ENCODE measurements at regions not wholly inside any gene's neighbourhood (a gene's known extent, or its start where the extent isn't known, plus 50 kb on each side); places are given as distances from the start of the nearest gene placed in this dataset.

DNA sequence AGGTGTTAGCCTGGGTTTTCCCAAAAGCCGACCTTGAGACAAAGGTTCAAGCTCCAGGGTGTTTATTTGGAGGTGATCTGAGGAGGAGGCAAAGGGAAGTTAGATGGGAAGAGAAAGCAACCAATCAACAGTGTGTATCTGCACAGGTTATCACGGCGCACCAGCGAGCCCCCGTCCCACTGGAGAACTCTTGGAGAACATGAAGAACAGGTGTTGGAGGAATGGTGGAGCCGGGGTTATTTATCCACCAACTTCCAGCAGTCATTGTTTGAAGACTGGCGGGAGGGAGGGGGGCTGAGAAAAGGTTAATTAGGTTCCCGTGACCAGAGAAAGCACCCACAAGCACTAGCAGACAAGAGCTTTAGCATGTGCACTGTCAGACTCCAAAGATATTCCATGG, 282.5 kb upstream of the FOXK1 start:
- peaks cover 24% of the 10 kb centered on the region for H3K9me3 Mint-ChIP-seq
- H3K27me3 Mint-ChIP-seq, result peaks cover 10% of the 10 kb centered on the region
- no peaks in the 10 kb centered on the region for H3K36me3 Mint-ChIP-seq
- DNase-seq, result no peak
- no peaks in the 10 kb centered on the region for H3K4me1 Mint-ChIP-seq (ENCODE audit: low read depth)
- no peak overlapping the region for H3K4me3 Mint-ChIP-seq
- CTCF ChIA-PET, result no interaction called here
- no peak overlapping the region for H3K27ac Mint-ChIP-seq
- POLR2A ChIA-PET, result no interaction called here
- intact Hi-C loops (cut with micrococcal nuclease), result no loop called here

GRCh38 chr7:4406288-4407058, 275.6 kb upstream of the FOXK1 start:
- no peak for DNase-seq
- CTCF ChIA-PET, result no interaction called here
- H3K4me3 Mint-ChIP-seq, result no peak overlapping the region
- H3K4me1 Mint-ChIP-seq (ENCODE audit: low read depth), result no peaks in the 10 kb centered on the region
- H3K27me3 Mint-ChIP-seq, result peaks cover 4% of the 10 kb centered on the region
- H3K27ac Mint-ChIP-seq, result no peak overlapping the region
- POLR2A ChIA-PET, result no interaction called here
- peaks cover 16% of the 10 kb centered on the region for H3K9me3 Mint-ChIP-seq
- no peaks in the 10 kb centered on the region for H3K36me3 Mint-ChIP-seq
- intact Hi-C loops (cut with micrococcal nuclease), result no loop called here

DNA sequence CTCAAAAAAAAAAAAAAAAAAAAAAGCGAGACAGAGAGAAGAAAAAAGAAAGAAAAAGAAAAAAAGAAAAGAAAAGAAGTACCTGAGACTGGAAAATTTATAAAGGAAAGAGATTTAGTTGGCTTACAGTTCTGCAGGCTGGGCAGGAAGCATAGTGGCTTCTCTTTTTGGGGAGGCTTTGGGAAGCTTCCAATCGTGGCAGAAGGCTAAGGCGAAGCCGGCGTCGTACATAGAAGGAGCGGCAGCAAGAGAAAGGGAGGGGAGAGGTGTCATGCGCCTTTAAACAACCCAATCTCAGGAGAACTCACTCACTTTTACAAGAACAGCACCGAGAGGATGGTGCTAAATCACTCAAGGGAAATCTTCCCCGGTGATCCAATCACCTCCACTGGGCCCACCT, 272.1 kb upstream of the FOXK1 start:
- CTCF ChIA-PET, result no interaction called here
- no peak overlapping the region for H3K4me3 Mint-ChIP-seq

DNA sequence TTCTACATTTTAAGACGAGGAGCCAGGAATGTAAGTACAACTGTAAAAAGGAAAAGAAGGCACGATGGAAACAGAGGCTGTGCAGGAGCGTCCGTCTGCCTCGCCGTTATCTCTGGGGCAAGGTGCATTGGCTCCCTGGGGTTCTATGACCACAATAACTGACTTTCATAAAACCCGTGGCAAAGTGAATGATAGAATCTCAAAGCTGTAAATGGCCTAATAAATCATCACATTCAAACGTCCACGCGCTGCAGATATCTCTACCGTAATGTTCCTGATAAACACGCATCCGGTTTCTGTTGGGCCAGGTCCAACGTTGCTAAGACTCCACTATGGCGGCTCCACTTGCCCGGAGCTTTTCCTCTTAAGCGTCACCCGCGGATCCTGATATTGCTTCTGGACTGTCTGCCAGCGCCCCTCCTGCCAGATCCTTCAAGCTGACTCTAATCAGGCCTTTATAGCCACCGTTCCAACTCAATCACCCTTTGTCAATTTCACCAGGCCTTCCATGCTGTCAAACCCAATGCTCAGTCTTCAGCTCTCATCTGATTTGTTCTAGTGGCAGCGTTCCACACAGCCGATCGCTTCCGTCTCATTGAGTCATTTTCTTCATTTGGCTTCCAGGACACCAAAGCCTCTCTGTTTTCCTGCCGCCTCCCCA, 265.6 kb upstream of the FOXK1 start:
- Mint-ChIP-seq H3K27me3 (no peaks in the 10 kb centered on the region), H3K36me3 (no peaks in the 10 kb centered on the region), H3K4me3 (no peak overlapping the region), H3K9me3 (peaks cover 24% of the 10 kb centered on the region), H3K27ac (no peak overlapping the region), H3K4me1 (ENCODE audit: low read depth) (peaks cover 1% of the 10 kb centered on the region)
- ChIA-PET POLR2A (no interaction called here), CTCF (no interaction called here)
- no peak for DNase-seq
- intact Hi-C loops (cut with micrococcal nuclease), result no loop called here

More for the DNA sequence above, 272.1 kb upstream of the FOXK1 start:
- no peaks in the 10 kb centered on the region for H3K36me3 Mint-ChIP-seq
- no peaks in the 10 kb centered on the region for H3K4me1 Mint-ChIP-seq (ENCODE audit: low read depth)
- peaks cover 1% of the 10 kb centered on the region for H3K27me3 Mint-ChIP-seq
- no peak for DNase-seq
- H3K9me3 Mint-ChIP-seq, result peaks cover 19% of the 10 kb centered on the region
- POLR2A ChIA-PET, result no interaction called here
- intact Hi-C loops (cut with micrococcal nuclease), result no loop called here
- no peak overlapping the region for H3K27ac Mint-ChIP-seq

GRCh38 chr7:4428526-4428925, 253.6 kb upstream of the FOXK1 start:
- Mint-ChIP-seq H3K27me3 (peaks cover 8% of the 10 kb centered on the region), H3K27ac (no peak overlapping the region), H3K4me1 (ENCODE audit: low read depth) (no peaks in the 10 kb centered on the region), H3K9me3 (peaks cover 10% of the 10 kb centered on the region), H3K36me3 (no peaks in the 10 kb centered on the region), H3K4me3 (no peak overlapping the region)
- DNase-seq, result no peak
- intact Hi-C loops (cut with micrococcal nuclease), result no loop called here
- ChIA-PET POLR2A (no interaction called here), CTCF (no interaction called here)

- no peaks in the 10 kb centered on the region for H3K36me3 Mint-ChIP-seq
- no peak overlapping the region for H3K27ac Mint-ChIP-seq
- no peak for DNase-seq
- no peak overlapping the region for H3K4me3 Mint-ChIP-seq
- CTCF ChIA-PET, result no interaction called here
- intact Hi-C loops (cut with micrococcal nuclease), result no loop called here
- peaks cover 10% of the 10 kb centered on the region for H3K27me3 Mint-ChIP-seq
- POLR2A ChIA-PET, result no interaction called here
- no peaks in the 10 kb centered on the region for H3K4me1 Mint-ChIP-seq (ENCODE audit: low read depth)
- H3K9me3 Mint-ChIP-seq, result peaks cover 10% of the 10 kb centered on the region
Measured at GRCh38 chr7:4430227-4430626, 251.9 kb upstream of the FOXK1 start.

GRCh38 chr7:4434306-4434705, 247.8 kb upstream of the FOXK1 start:
- no peaks in the 10 kb centered on the region for H3K36me3 Mint-ChIP-seq
- no peak overlapping the region for H3K4me3 Mint-ChIP-seq
- peaks cover 6% of the 10 kb centered on the region for H3K27me3 Mint-ChIP-seq
- H3K27ac Mint-ChIP-seq, result no peak overlapping the region
- POLR2A ChIA-PET, result no interaction called here
- CTCF ChIA-PET, result no interaction called here
- no peaks in the 10 kb centered on the region for H3K4me1 Mint-ChIP-seq (ENCODE audit: low read depth)
- intact Hi-C loops (cut with micrococcal nuclease), result no loop called here
- DNase-seq, result no peak
- H3K9me3 Mint-ChIP-seq, result peaks cover 10% of the 10 kb centered on the region

DNA sequence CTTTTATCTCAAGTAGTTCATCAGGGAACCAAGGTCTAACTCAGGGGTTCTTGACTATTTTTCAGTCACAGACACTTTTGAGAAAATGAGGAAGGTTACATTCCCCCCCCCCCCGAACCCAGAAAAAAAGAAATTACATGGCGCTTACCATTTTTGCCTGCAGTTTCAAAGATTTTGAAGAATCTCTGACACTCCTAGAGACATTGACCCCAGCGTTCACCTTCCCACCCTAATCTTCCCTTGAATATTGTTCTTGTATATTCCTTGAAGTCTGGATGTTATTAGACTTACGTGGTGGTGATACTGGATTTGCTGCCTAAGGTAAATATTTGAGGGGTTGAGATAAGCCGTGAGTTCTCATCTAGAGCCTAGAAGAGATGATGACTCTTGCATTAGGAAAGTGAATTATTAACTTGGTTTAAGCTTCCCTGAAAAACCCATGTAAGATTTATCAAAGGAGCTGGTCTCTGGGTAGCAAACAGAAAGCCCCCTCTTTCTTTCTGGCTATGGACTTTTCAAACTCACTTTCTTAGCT, 245.7 kb upstream of the FOXK1 start:
- POLR2A ChIA-PET, result no interaction called here
- peaks cover 1% of the 10 kb centered on the region for H3K9me3 Mint-ChIP-seq
- no peaks in the 10 kb centered on the region for H3K36me3 Mint-ChIP-seq
- peaks cover 6% of the 10 kb centered on the region for H3K27me3 Mint-ChIP-seq
- no peak overlapping the region for H3K4me3 Mint-ChIP-seq
- CTCF ChIA-PET, result no interaction called here
- no peak overlapping the region for H3K27ac Mint-ChIP-seq
- H3K4me1 Mint-ChIP-seq (ENCODE audit: low read depth), result no peaks in the 10 kb centered on the region
- intact Hi-C loops (cut with micrococcal nuclease), result no loop called here
- DNase-seq, result no peak

- POLR2A ChIA-PET, result no interaction called here
- peaks cover 6% of the 10 kb centered on the region for H3K27me3 Mint-ChIP-seq
- H3K36me3 Mint-ChIP-seq, result no peaks in the 10 kb centered on the region
- CTCF ChIA-PET, result no interaction called here
- DNase-seq, result no peak
- no peak overlapping the region for H3K4me3 Mint-ChIP-seq
- intact Hi-C loops (cut with micrococcal nuclease), result no loop called here
- no peaks in the 10 kb centered on the region for H3K9me3 Mint-ChIP-seq
- no peak overlapping the region for H3K27ac Mint-ChIP-seq
- H3K4me1 Mint-ChIP-seq (ENCODE audit: low read depth), result no peaks in the 10 kb centered on the region
Measured at GRCh38 chr7:4436936-4437335, 245.2 kb upstream of the FOXK1 start.

DNA sequence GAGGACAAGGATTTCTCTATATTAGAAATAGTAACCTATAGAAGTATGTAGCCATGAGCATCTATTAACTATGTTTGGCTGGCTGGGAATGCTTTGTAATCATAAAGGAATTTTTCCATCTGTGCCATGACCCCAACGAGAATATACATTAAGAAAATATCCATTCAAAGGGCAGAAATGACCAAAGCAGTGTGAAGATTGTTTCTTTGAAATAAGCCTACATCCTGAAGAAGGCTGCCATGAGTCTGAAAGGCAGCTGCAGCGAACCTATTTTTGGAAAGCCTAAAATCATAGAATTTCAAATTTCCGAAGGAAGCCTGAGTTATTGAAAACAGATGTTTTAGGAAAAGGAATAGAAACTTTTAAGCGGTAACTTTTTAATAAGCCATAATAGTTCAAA, 244.2 kb upstream of the FOXK1 start:
- Mint-ChIP-seq H3K4me1 (ENCODE audit: low read depth) (no peaks in the 10 kb centered on the region), H3K9me3 (no peaks in the 10 kb centered on the region), H3K4me3 (no peak overlapping the region), H3K27ac (no peak overlapping the region), H3K36me3 (no peaks in the 10 kb centered on the region), H3K27me3 (peaks cover 6% of the 10 kb centered on the region)
- ChIA-PET CTCF (no interaction called here), POLR2A (no interaction called here)
- no peak for DNase-seq
- intact Hi-C loops (cut with micrococcal nuclease), result no loop called here

DNA sequence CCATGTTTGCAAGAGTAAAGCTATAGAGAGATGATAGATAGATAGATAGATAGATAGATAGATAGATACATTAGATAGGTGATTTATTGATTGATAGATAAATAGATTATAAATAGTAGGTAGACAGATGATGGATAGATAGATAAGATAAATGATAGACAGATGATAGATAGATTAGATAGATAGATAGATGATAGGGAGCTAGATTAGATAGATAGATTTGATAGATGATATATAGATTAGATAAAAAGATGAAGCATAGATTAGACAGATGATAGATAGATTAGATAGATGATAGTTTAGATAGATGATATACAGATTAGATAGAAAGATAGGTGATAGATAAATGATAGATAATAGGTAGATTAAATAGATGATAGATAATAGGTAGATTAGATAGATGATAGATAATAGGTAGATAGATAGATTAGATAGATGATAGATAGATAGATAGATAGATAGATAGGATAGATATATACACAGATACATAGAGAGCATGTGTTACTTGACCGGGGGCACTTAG, 243.3 kb upstream of the FOXK1 start:
- no peak for DNase-seq
- intact Hi-C loops (cut with micrococcal nuclease), result no loop called here
- H3K9me3 Mint-ChIP-seq, result no peaks in the 10 kb centered on the region
- peaks cover 6% of the 10 kb centered on the region for H3K27me3 Mint-ChIP-seq
- H3K27ac Mint-ChIP-seq, result no peak overlapping the region
- H3K4me1 Mint-ChIP-seq (ENCODE audit: low read depth), result no peaks in the 10 kb centered on the region
- no peaks in the 10 kb centered on the region for H3K36me3 Mint-ChIP-seq
- H3K4me3 Mint-ChIP-seq, result no peak overlapping the region
- ChIA-PET POLR2A (no interaction called here), CTCF (no interaction called here)

DNA sequence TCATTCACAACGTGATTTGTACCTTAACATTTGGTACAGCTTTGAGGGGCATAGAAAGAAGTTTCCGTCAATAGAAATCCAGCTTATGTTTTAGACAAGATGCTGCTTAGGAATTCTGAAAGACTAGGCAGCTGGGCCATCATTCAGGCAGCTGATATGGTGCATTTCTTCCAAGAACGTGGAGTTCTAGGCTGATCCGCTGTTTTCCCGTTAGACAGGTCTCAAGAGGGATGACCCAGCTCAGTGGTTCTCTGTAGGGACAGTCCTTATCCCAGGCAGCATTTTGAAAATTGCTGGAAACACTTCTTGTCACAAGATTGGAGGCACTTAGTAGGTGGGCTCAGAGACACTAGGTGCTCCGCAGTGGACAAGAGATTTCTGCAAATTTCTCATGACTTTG, 242.7 kb upstream of the FOXK1 start:
- Mint-ChIP-seq H3K27ac (no peak overlapping the region), H3K4me1 (ENCODE audit: low read depth) (no peaks in the 10 kb centered on the region), H3K4me3 (no peak overlapping the region), H3K36me3 (no peaks in the 10 kb centered on the region), H3K27me3 (peaks cover 6% of the 10 kb centered on the region), H3K9me3 (no peaks in the 10 kb centered on the region)
- intact Hi-C loops (cut with micrococcal nuclease), result no loop called here
- ChIA-PET CTCF (no interaction called here), POLR2A (no interaction called here)
- no peak for DNase-seq

GRCh38 chr7:4444106-4444505, 238.0 kb upstream of the FOXK1 start:
- no peaks in the 10 kb centered on the region for H3K36me3 Mint-ChIP-seq
- H3K27ac Mint-ChIP-seq, result no peak overlapping the region
- H3K9me3 Mint-ChIP-seq, result no peaks in the 10 kb centered on the region
- no peaks in the 10 kb centered on the region for H3K4me1 Mint-ChIP-seq (ENCODE audit: low read depth)
- no peak for DNase-seq
- no peak overlapping the region for H3K4me3 Mint-ChIP-seq
- ChIA-PET POLR2A (no interaction called here), CTCF (no interaction called here)
- intact Hi-C loops (cut with micrococcal nuclease), result no loop called here
- peaks cover 2% of the 10 kb centered on the region for H3K27me3 Mint-ChIP-seq
